G401.6 (cell line): ENCODE measurements at regions not wholly inside any gene's neighbourhood (a gene's known extent, or its start where the extent isn't known, plus 50 kb on each side); places are given as distances from the start of the nearest gene placed in this dataset.
"Not testable (repeated sequence)": the region's sequence is repeated elsewhere in the genome, so short reads cannot be mapped to it uniquely, and the experiment has no call there.

Experiments
- FAIRE-seq: peaks from 2 replicates; lab custom pipeline; 2012; peaks lifted over from hg19 to GRCh38; lab: Jason Lieb, UNC

DNA sequence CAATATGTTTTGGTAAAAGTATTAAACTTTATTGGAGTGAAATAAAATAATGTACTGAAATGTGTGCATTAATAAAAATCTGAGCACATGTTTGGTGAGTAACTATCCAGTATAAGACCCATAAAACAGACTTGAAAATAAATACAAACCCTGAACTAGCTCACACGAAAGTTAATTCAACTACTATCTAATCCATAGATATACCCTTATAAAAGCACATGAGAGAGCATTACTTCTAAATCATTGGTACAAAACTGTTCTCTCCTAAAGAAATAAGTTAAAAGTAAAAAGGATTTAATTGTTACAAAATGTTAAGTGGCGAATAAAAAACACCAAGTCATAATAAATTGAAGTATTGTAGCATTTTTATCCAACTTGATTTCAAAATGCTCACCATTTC is 295.6 kb downstream of the PTPRC start:
- FAIRE-seq: no peak

GRCh38 chr1:198934901-198935305 is 296.1 kb downstream of the PTPRC start:
- no peak for FAIRE-seq

- FAIRE-seq: no peak
Measured at GRCh38 chr1:198935306-198935921, 296.6 kb downstream of the PTPRC start.

DNA sequence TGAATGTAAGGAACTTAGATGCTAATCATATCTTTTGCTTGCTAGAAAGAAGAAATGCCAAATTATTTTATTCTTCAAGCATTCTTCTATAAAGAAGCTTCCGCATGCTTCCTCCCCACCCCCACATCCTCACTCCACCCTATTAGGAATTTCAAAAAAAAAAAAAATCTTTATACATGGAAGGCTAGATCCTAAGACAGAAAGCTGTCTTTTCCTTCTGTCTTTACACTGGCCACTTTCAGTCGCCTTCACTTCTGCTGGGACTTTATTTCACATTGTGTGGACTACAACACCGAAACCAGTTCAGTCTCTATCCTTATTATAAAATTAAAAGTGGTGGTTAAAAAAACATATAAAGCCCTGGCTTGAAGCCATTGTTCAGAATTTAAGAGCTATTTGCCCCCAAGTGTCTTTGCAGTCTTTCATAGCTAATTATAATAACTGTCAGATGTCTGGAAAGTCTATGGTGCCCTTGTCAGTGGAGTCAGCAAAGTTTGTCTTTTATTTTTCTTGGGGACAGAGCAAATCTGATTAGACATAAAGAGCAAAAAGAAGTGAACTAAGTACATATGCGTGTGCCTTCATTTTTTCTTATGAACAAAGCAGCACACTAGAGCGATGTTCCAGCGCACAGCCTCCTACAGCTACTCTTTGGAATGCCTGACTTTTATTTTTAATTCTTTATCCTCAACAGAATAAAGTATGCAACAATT is 297.7 kb downstream of the PTPRC start:
- no peak for FAIRE-seq

- no peak for FAIRE-seq
Measured at GRCh38 chr1:198937231-198938031, 298.6 kb downstream of the PTPRC start.

DNA sequence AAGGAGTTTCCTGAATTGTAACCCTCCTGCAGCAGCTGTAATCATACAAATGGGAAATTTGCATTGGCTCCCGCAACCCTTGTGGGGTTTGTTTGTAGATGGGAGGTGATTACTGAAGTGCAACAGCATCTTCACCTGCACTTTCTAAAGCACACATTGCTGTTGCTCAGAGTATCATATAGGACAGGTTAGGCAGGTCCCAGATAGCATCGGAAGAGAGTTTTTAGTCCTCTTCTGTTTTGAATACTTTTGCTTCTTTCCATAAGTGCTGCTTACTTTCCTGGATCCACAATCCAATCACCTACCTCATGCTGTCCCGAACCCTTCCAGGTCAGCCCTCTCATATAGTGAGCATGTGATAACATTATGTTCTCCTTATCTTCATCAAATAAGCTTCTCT is 300.4 kb downstream of the PTPRC start:
- no peak for FAIRE-seq

DNA sequence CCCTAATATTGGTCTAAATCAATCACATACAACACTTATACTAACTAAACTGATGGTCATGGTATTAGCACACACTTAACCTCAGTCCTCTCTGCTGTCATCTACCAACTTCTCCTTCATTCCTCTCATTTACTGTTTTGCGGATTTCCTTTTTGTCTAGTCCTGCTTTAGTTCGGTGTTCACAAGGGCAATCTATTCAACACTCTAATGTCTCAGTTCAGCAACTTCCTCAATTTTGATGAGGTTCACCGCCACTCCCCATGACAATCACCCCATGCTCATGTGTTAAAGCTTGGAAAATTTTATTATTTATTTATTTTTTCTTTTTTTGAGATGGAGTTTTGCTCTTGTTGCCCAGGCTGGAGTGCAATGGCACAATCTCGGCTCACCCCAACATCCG is 301.1 kb downstream of the PTPRC start:
- no peak for FAIRE-seq

- FAIRE-seq: no peak
Measured at GRCh38 chr1:198942466-198942865, 303.6 kb downstream of the PTPRC start.

DNA sequence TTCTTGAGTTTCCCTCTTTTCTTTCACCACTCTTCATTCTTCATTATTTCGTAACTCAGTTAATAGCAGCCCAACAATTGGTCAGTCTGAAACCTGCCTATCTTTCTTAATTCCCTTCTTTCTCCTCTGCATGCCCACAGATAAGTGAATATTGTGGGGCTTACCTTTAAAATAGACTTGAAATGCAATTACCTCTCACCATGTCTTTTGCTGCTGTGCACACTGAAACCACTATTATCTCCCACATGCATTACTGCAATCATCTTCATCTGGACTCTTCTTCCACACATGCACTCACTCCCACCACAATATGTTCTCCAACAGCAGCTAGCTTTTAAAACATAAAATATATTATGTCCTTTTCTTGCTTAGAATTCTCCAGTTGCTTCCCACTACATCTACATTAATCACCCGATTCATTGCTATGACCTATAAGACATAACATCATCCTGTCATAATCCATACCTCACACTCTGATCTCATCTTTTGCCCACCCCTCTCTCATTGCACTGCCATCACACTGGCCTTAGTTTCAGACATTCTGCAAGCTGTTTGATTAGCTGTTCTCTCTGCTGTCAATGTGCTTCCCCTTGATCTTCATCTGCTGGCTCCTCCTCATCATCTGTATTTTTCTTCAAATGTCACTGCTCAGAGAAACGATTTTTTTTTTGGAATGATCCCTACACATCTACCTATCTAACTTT is 304.8 kb downstream of the PTPRC start:
- FAIRE-seq: no peak

- FAIRE-seq: no peak
Measured at GRCh38 chr1:198947456-198947855, 308.6 kb downstream of the PTPRC start.

GRCh38 chr1:198948895-198949659 is 310.2 kb downstream of the PTPRC start:
- FAIRE-seq: no peak

GRCh38 chr1:198950036-198950435 is 311.2 kb downstream of the PTPRC start:
- no peak for FAIRE-seq

GRCh38 chr1:198955085-198955484 is 316.2 kb downstream of the PTPRC start:
- FAIRE-seq: no peak

DNA sequence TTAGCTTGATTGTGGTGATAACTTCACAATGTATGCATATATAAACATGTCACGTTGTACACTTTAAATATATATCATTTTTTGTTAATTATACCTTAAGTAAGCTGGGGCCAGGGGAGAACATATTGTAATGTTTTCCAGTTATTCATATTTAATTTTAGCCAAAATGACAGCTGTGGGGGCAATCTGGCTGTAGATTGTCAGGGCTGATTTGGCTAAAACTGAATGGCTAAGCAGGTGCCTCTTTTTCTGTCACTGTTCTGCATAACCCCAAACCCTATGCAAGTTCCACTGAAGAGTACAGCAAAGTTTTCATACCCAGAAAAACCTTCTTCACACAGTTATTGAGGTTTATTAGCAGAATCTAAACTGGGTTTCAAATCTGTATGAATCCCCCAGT is 318.2 kb downstream of the PTPRC start:
- no peak for FAIRE-seq

- no peak for FAIRE-seq
Measured at GRCh38 chr1:198959032-198959431, 320.2 kb downstream of the PTPRC start.

GRCh38 chr1:198959676-198960075 is 320.8 kb downstream of the PTPRC start:
- FAIRE-seq: no peak

DNA sequence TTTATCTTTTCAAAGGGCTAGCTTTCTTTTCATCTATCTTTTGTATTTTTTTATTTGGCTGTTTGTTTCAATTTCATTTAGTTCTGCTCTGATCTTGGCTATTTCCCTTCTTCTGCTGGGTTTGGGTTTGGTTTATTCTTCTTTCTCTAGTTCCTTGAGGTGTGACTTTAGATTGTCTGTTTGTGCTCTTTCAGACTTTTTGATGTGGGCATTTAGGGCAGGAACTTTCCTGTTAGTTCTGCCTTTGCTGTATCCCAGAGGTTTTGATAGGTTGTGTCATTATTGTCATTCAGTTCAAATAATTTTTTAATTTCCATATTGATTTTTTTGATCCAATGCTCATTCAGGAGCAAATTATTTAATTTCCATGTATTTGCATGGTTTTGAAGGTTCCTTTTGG is 325.0 kb downstream of the PTPRC start:
- FAIRE-seq: not testable (repeated sequence)

GRCh38 chr1:198966519-198966918 is 327.7 kb downstream of the PTPRC start:
- FAIRE-seq: no peak

DNA sequence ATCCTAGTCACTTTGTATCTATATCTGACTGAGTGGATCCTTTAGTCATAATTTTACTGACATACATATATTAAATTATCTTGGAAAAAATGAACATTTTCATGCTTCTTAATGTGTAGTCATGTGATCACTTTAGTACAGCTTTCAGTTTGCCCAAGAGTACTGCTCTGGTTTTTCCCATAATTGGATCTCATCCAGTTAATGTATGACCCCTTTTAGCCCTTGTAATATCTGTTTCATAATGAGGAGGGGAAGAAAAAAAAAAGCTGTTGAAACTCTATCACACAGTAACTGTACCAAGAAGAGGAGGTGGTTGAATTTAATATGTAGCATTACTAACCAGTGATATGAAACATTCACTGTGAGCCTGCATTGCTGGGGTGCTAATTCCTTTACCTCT is 328.7 kb downstream of the PTPRC start:
- FAIRE-seq: no peak

GRCh38 chr1:198968866-198969265 is 330.0 kb downstream of the PTPRC start:
- FAIRE-seq: no peak

DNA sequence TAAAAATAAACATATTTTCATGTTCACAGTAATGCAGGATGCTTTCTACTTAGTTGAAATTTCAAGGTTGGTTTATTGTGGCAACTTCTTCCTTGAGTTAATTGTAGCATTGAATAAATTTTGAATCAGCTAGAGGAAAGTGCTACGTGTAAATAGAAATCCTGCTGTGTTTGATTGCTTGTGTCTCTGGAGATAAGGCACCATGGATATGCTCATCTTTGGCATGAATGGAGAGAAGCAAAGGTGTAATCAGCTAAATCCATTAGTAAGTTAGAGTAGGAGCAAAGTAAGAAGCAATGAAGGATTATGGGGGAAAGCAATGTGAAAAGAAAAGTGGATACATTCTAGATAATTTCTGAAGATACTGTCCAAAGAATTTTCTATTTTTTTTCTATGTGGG is 331.1 kb downstream of the PTPRC start:
- FAIRE-seq: no peak

GRCh38 chr1:198970916-198971315 is 332.1 kb downstream of the PTPRC start:
- FAIRE-seq: no peak
